ENCODE measurements at regions not wholly inside any gene's neighbourhood (a gene's known extent, or its start where the extent isn't known, plus 50 kb on each side); places are given as distances from the start of the nearest gene placed in this dataset.

DNA sequence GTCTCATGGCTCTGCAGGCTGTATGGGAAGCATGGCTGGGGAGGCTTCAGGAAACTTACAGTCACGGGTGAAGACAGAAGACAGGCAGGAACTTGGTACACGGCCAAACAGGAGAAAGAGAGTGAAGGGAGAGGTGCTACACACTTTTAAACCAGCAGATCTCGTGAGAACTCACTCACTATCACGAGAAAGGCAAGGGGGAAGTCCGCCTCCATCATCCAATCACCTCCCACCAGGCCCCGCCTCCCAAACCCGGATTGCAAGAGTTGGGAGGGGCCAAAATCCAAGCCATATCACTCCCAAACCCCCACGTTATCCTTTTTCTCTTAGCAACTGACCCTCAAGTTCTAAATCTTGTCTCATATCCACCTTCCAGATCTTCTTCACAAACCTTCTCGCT is 1710.5 kb upstream of the TENM3 start:
- TF ChIP-seq ZNF274 (IDR thresholded peaks at IDR 0.05; ENCODE audit: low read depth, low read length), result no peak
- TF ChIP-seq YY1 (IDR thresholded peaks at IDR 0.05; ENCODE audit: insufficient read depth, insufficient read length), result no peak
- TF ChIP-seq SUZ12 (IDR thresholded peaks at IDR 0.05; ENCODE audit: extremely low read depth, insufficient read depth, insufficient read length), result no peak

Data from NT2/D1 (cell line).